Mesenchymal stem cell (in vitro differentiated cells and primary cell): ENCODE measurements at regions not wholly inside any gene's neighbourhood (a gene's known extent, or its start where the extent isn't known, plus 50 kb on each side); places are given as distances from the start of the nearest gene placed in this dataset.

ENCODE experiments used
- DNase-seq: peaks from one replicate; pipeline ENCODE4 v3.0.0-alpha.2; 2013
- H2AFZ ChIP-seq: one replicate; pipeline ENCODE4 v1.6.1; 2013; ENCODE audit warnings: low read depth, mild to moderate bottlenecking, control low read depth, inconsistent platforms, low read length, moderate library complexity
- H2AK5ac ChIP-seq: 2 replicates; pipeline ENCODE4 v1.6.1; 2013; ENCODE audit warnings: low read length, moderate library complexity, mild to moderate bottlenecking, inconsistent platforms; ENCODE audit not compliant: severe bottlenecking
- H2BK120ac ChIP-seq: one replicate; pipeline ENCODE4 v1.6.1; 2013; ENCODE audit warnings: low read depth, mild to moderate bottlenecking, inconsistent platforms, low read length, moderate library complexity
- H2BK12ac ChIP-seq, 2 experiments: one replicate each; pipeline ENCODE4 v1.6.1; 2013; ENCODE audit warnings: inconsistent platforms in 2 of 2, low read length in 2 of 2, mild to moderate bottlenecking in 2 of 2, moderate library complexity in 2 of 2, control low read depth in 1 of 2
- H2BK15ac ChIP-seq: one replicate; pipeline ENCODE4 v1.6.1; 2013; ENCODE audit warnings: mild to moderate bottlenecking, low read depth, inconsistent platforms; ENCODE audit not compliant: poor library complexity, severe bottlenecking
- H2BK5ac ChIP-seq: 2 replicates; pipeline ENCODE4 v1.6.1; 2013; ENCODE audit warnings: low read depth, mild to moderate bottlenecking, low read length, control low read depth, inconsistent platforms; ENCODE audit not compliant: poor library complexity, severe bottlenecking
- H3K14ac ChIP-seq, 2 experiments: one replicate each; pipeline ENCODE4 v1.6.1; 2013; ENCODE audit warnings: inconsistent platforms in 2 of 2, low read length in 2 of 2, control low read depth in 1 of 2, mild to moderate bottlenecking in 1 of 2, moderate library complexity in 1 of 2
- H3K18ac ChIP-seq, 2 experiments: one replicate each; pipeline ENCODE4 v1.6.1; 2013; ENCODE audit warnings: inconsistent platforms in 2 of 2, low read length in 2 of 2, control low read depth in 1 of 2, low read depth in 1 of 2, mild to moderate bottlenecking in 1 of 2
- H3K23ac ChIP-seq, 2 experiments: one replicate each; pipeline ENCODE4 v1.6.1; 2013; ENCODE audit warnings: inconsistent platforms in 2 of 2, low read length in 2 of 2, mild to moderate bottlenecking in 2 of 2, moderate library complexity in 2 of 2, control low read depth in 1 of 2
- H3K27ac ChIP-seq: 2 replicates; pipeline ENCODE4 v1.5.1; 2013; ENCODE audit warnings: mild to moderate bottlenecking, moderate library complexity, low read length, control low read depth, inconsistent platforms; ENCODE audit not compliant: poor library complexity, severe bottlenecking
- H3K27me3 ChIP-seq, 2 experiments: 2 replicates each; pipeline versions ENCODE4 v1.6.1 to v1.7.0; 2013; ENCODE audit warnings: low read length in 2 of 2, mild to moderate bottlenecking in 2 of 2, moderate library complexity in 2 of 2, control low read depth in 1 of 2, inconsistent platforms in 1 of 2; ENCODE audit not compliant: control insufficient read depth in 1 of 2, insufficient read depth in 1 of 2
- H3K36me3 ChIP-seq, 2 experiments: 2 replicates each; pipeline versions ENCODE4 v1.6.1 to v1.7.0; 2013; ENCODE audit warnings: low read length in 2 of 2, control low read depth in 1 of 2, inconsistent platforms in 1 of 2, low read depth in 1 of 2, mild to moderate bottlenecking in 1 of 2; ENCODE audit not compliant: insufficient read depth in 2 of 2, control insufficient read depth in 1 of 2
- H3K4ac ChIP-seq, 2 experiments: one replicate each; pipeline ENCODE4 v1.6.1; 2013; ENCODE audit warnings: inconsistent platforms in 2 of 2, low read length in 2 of 2, mild to moderate bottlenecking in 2 of 2, moderate library complexity in 2 of 2, control low read depth in 1 of 2, low read depth in 1 of 2
- H3K4me1 ChIP-seq: 2 replicates; pipeline ENCODE4 v1.6.1; 2013; ENCODE audit warnings: low read depth, low read length, control low read depth; ENCODE audit not compliant: control insufficient read depth, insufficient read depth
- H3K4me2 ChIP-seq: 2 replicates; pipeline ENCODE4 v1.6.1; 2013; ENCODE audit warnings: low read length, mild to moderate bottlenecking, inconsistent platforms; ENCODE audit not compliant: poor library complexity, severe bottlenecking
- H3K4me3 ChIP-seq, 2 experiments: 2 replicates each; pipeline versions ENCODE4 v1.5.1 to v1.7.0; 2013; ENCODE audit warnings: low read length in 2 of 2, mild to moderate bottlenecking in 2 of 2, control low read depth in 1 of 2, low read depth in 1 of 2; ENCODE audit not compliant: insufficient read depth in 1 of 2
- H3K79me1 ChIP-seq: replicated peaks from 2 replicates; pipeline ENCODE4 v1.6.1; 2013; ENCODE audit warnings: mild to moderate bottlenecking, control low read depth, low read length, inconsistent platforms; ENCODE audit not compliant: poor library complexity, severe bottlenecking
- H3K9ac ChIP-seq: 2 replicates; pipeline ENCODE4 v1.7.0; 2013; ENCODE audit warnings: mild to moderate bottlenecking, low read length, moderate library complexity
- H3K9me3 ChIP-seq: 2 replicates; pipeline ENCODE4 v1.7.0; 2013; ENCODE audit warnings: mild to moderate bottlenecking, low read length; ENCODE audit not compliant: control insufficient read depth
- H4K8ac ChIP-seq: one replicate; pipeline ENCODE4 v1.6.1; 2013; ENCODE audit warnings: inconsistent platforms, mild to moderate bottlenecking, low read length, moderate library complexity
- H4K91ac ChIP-seq: one replicate; pipeline ENCODE4 v1.6.1; 2013; ENCODE audit warnings: mild to moderate bottlenecking, low read length, inconsistent platforms
- WGBS: methylation state at CpG from one replicate; pipeline ENCODE4 v1.1.7; 2013; ENCODE audit warnings: mixed read lengths; 5-methylcytosine and 5-hydroxymethylcytosine counted together

DNA sequence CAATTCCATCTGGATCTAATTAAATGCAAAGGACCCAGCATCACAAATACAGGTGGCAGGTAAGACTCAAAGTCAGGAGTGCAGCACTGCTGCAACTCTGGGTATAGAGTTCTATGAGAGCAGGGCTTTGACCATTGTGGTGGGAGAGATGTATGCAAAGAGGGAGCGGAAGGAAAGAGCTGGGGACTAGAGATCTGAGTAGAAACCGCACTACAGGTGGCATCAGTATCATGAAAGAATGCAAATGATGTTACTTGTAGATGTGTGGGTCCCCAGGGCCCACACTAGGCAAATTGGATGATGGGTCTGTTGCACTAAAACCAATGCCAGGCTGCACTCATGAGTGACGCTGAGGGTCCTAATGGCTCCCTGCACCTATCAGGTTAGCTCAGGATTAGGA lies 287.1 kb upstream of the ASIC2 start:
- no peak overlapping the region for H3K9ac ChIP-seq
- no peak overlapping the region for H2BK15ac ChIP-seq
- H2AK5ac ChIP-seq: no peak overlapping the region
- H3K18ac ChIP-seq: no peak overlapping the region
- peaks cover 0 to 3% of the 10 kb centered on the region in 2 experiments for H3K27me3 ChIP-seq
- H3K4me3 ChIP-seq: no peak overlapping the region
- H3K36me3 ChIP-seq: no peaks in the 10 kb centered on the region
- H3K4ac ChIP-seq: no peak overlapping the region
- H3K9me3 ChIP-seq: no peaks in the 10 kb centered on the region
- H4K91ac ChIP-seq: no peak overlapping the region
- no peak overlapping the region for H3K27ac ChIP-seq
- DNase-seq: no peak
- no peak overlapping the region for H4K8ac ChIP-seq
- H2AFZ ChIP-seq: no peak overlapping the region
- no peak overlapping the region for H2BK5ac ChIP-seq
- no peak overlapping the region for H3K14ac ChIP-seq
- no peak overlapping the region for H3K4me2 ChIP-seq
- no peaks in the 10 kb centered on the region for H3K4me1 ChIP-seq
- 73% methylated on average over 3 of the region's 3 CpGs for WGBS
- no peak overlapping the region for H2BK12ac ChIP-seq
- no peaks in the 10 kb centered on the region for H3K79me1 ChIP-seq
- H3K23ac ChIP-seq: no peak overlapping the region
- H2BK120ac ChIP-seq: no peak overlapping the region

DNA sequence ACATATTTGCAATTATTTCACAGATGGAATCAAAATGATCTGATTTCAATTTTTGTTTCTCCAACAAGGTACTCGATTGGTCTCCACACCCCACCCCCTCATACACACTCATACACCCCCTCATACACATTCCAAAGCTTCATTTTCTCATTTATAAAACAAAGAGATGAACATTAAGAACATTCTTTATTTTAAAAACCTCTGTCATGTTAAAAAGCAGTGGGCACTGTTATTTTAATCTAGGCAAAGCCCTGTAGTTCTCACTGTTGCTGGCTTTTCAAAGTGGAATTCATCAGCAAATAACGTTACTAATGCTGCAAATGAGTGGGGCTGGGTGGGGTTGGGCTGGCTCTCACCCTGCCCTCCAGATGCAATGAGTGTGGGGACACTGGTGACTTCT lies 289.6 kb upstream of the ASIC2 start:
- H3K9me3 ChIP-seq: no peaks in the 10 kb centered on the region
- H2BK12ac ChIP-seq: no peak overlapping the region
- H2AFZ ChIP-seq: no peak overlapping the region
- H3K27ac ChIP-seq: no peak overlapping the region
- 46% methylated on average over 2 of the region's 2 CpGs for WGBS
- no peak overlapping the region for H2AK5ac ChIP-seq
- no peak overlapping the region for H4K8ac ChIP-seq
- no peak overlapping the region for H4K91ac ChIP-seq
- no peaks in the 10 kb centered on the region for H3K36me3 ChIP-seq
- no peaks in the 10 kb centered on the region for H3K4me1 ChIP-seq
- H3K4ac ChIP-seq: no peak overlapping the region
- H3K14ac ChIP-seq: no peak overlapping the region
- H3K18ac ChIP-seq: no peak overlapping the region
- H3K79me1 ChIP-seq: no peaks in the 10 kb centered on the region
- no peaks in the 10 kb centered on the region for H3K27me3 ChIP-seq
- H2BK120ac ChIP-seq: no peak overlapping the region
- DNase-seq: no peak
- H3K4me2 ChIP-seq: no peak overlapping the region
- no peak overlapping the region for H2BK5ac ChIP-seq
- no peak overlapping the region for H3K23ac ChIP-seq
- no peak overlapping the region for H3K9ac ChIP-seq
- no peak overlapping the region for H3K4me3 ChIP-seq
- H2BK15ac ChIP-seq: no peak overlapping the region

DNA sequence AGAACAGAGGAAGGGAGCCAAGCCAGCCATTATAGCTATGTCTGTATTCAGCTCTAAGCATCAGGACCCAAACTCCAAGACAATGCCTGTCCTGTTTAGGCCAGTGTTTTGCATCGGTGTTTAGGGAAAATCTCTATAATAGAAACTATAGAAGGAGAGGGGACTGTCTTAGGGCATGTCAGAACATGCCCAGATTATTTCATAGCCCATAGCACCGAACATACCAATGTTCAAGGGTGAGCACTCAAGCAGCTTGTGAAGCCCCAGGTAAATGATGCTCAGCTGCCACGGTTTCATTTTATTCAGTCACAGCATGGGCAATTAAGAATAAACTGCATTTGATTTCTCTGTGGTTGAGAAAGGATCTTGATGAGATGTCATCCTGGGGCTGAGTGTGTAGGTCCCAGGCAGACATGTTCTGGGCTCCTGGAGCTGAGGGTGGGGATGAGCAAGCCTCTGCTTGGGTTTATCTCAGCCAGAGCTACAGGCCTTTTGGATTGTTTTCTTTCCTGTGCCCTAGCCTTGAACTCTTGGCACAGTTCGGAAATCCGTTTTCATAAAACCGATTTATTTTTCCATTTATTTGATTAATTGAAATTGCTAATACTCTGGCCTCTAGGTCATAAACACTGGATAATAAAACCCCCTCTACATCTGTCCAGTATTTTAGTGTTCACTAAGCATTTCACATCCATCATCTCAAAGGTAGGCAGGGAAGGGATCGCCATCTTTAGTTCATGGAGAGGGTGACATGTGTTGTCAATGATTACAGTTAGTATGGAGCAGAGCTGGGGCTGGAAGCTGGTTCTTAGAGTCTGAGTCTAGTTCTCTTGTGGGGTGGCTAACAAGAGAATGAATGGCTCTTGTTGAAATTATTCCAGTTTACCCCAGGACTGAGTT lies 290.7 kb upstream of the ASIC2 start:
- no peak overlapping the region for H2BK12ac ChIP-seq
- H3K4me2 ChIP-seq: no peak overlapping the region
- H3K4ac ChIP-seq: no peak overlapping the region
- no peak overlapping the region for H4K91ac ChIP-seq
- no peaks in the 10 kb centered on the region for H3K27me3 ChIP-seq
- H3K9ac ChIP-seq: no peak overlapping the region
- H2BK5ac ChIP-seq: no peak overlapping the region
- H3K4me3 ChIP-seq: no peak overlapping the region
- H3K36me3 ChIP-seq: no peaks in the 10 kb centered on the region
- no peak overlapping the region for H4K8ac ChIP-seq
- no peak overlapping the region for H3K14ac ChIP-seq
- H3K27ac ChIP-seq: no peak overlapping the region
- no peak overlapping the region for H2BK15ac ChIP-seq
- H3K79me1 ChIP-seq: no peaks in the 10 kb centered on the region
- H2BK120ac ChIP-seq: no peak overlapping the region
- no peak overlapping the region for H3K18ac ChIP-seq
- H3K4me1 ChIP-seq: no peaks in the 10 kb centered on the region
- DNase-seq: no peak
- 73% methylated on average over 4 of the region's 7 CpGs for WGBS
- H3K9me3 ChIP-seq: no peaks in the 10 kb centered on the region
- no peak overlapping the region for H2AK5ac ChIP-seq
- no peak overlapping the region for H3K23ac ChIP-seq
- H2AFZ ChIP-seq: peak overlapping the region; percentile 43

DNA sequence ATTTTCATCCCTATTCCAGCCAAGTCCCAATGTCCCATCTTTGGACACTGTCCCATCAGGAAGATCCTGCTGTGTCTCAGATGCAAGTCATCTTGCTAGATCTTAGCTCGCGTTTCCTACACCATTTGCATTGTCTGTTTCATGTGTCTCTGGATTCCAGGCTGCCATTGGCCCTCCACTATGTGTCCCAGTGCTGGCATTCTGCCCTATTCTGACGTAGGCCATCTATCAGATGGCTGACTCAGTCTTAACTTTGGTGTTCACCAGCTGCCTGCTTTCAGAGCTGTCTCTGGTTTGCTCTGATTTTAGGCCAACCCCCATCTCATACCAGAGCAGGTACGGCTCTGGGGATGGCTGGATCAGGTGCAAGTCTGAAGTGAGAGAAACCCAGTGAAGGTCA lies 300.9 kb upstream of the ASIC2 start:
- no peak overlapping the region for H2BK15ac ChIP-seq
- H2BK5ac ChIP-seq: no peak overlapping the region
- H2BK120ac ChIP-seq: no peak overlapping the region
- no peaks in the 10 kb centered on the region for H3K4me1 ChIP-seq
- no peaks in the 10 kb centered on the region for H3K36me3 ChIP-seq
- H3K14ac ChIP-seq: no peak overlapping the region
- H2AFZ ChIP-seq: no peak overlapping the region
- peak; percentile 1 for DNase-seq
- no peak overlapping the region for H2BK12ac ChIP-seq
- H4K8ac ChIP-seq: no peak overlapping the region
- no peaks in the 10 kb centered on the region for H3K9me3 ChIP-seq
- no peak overlapping the region for H3K4ac ChIP-seq
- no peaks in the 10 kb centered on the region for H3K27me3 ChIP-seq
- H3K18ac ChIP-seq: no peak overlapping the region
- H3K4me2 ChIP-seq: no peak overlapping the region
- H3K9ac ChIP-seq: no peak overlapping the region
- no peak overlapping the region for H4K91ac ChIP-seq
- no peak overlapping the region for H3K27ac ChIP-seq
- peak overlapping the region in 1 of 2 experiments; percentile 48 for H3K23ac ChIP-seq
- no peaks in the 10 kb centered on the region for H3K79me1 ChIP-seq
- 73% methylated on average over 4 of the region's 4 CpGs for WGBS
- no peak overlapping the region for H3K4me3 ChIP-seq
- H2AK5ac ChIP-seq: no peak overlapping the region
